T-cell (primary cell): ENCODE measurements at regions not wholly inside any gene's neighbourhood (a gene's known extent, or its start where the extent isn't known, plus 50 kb on each side); places are given as distances from the start of the nearest gene placed in this dataset.

Source experiments
- ATAC-seq, 4 experiments: fragments of 200-7000 bp in 3 of 4; fragments of 150-1000 bp in 1 of 4; cut with Tn5 transposase; replicated peaks in 1 of 4; 1 replicate in 3 of 4; 2 replicates in 1 of 4; pipeline ENCODE4 v1.10.0; 2021; ENCODE audit warnings: moderate library complexity in 3 of 4, mild to moderate bottlenecking in 2 of 4, moderate number of reproducible peaks in 1 of 4
- CTCF ChIA-PET, 2 donors: fragments of 300-600 bp; sonication (Branson Sonifier 250); formaldehyde crosslinking; loops; one replicate each; lab custom pipeline; 2022; ENCODE audit warnings: antibody characterized with exemption in 2 of 2; lab: Charles Lee
- POLR2A ChIA-PET, 2 donors: fragments of 300-600 bp; sonication (Branson Sonifier 250); formaldehyde crosslinking; loops; one replicate each; lab custom pipeline; 2022; ENCODE audit warnings: antibody characterized with exemption in 2 of 2; lab: Charles Lee
- DNase-seq, 35 experiments: peaks; one replicate each; pipeline versions ENCODE4 v3.0.0 to v3.0.0-alpha.2; 2013 to 2023
- H3K27ac ChIP-seq: one replicate; pipeline ENCODE4 v1.5.1; 2013; ENCODE audit warnings: low read length
- H3K27me3 ChIP-seq, 2 experiments: replicated peaks in 1 of 2; 1 replicate in 1 of 2; 2 replicates in 1 of 2; pipeline versions ENCODE4 v1.6.1 to v1.7.0; 2013; ENCODE audit warnings: low read length in 1 of 2, mixed read lengths in 1 of 2; ENCODE audit not compliant: control insufficient read depth in 2 of 2, insufficient read depth in 2 of 2; ENCODE audit errors: extremely low read depth in 1 of 2
- H3K36me3 ChIP-seq, 2 donors: 1 replicate in 1 of 2; 2 replicates in 1 of 2; pipeline versions ENCODE4 v1.6.1 to v1.7.0; 2013; ENCODE audit warnings: low read length in 1 of 2; ENCODE audit not compliant: control insufficient read depth in 2 of 2, insufficient read depth in 1 of 2; ENCODE audit errors: extremely low read depth in 1 of 2
- H3K4me1 ChIP-seq, 2 experiments: 1 replicate in 1 of 2; 2 replicates in 1 of 2; pipeline versions ENCODE4 v1.6.1 to v1.7.0; 2013; ENCODE audit warnings: low read length in 2 of 2, mixed read lengths in 1 of 2; ENCODE audit not compliant: insufficient read depth in 2 of 2, control insufficient read depth in 1 of 2; ENCODE audit errors: extremely low read depth in 1 of 2
- H3K4me3 ChIP-seq, 2 donors: 1 replicate in 1 of 2; 2 replicates in 1 of 2; pipeline versions ENCODE4 v1.5.1 to v1.7.0; 2013; ENCODE audit warnings: mild to moderate bottlenecking in 2 of 2, low read length in 1 of 2, moderate library complexity in 1 of 2; ENCODE audit not compliant: control insufficient read depth in 1 of 2; ENCODE audit errors: extremely low read depth in 1 of 2
- H3K9me3 ChIP-seq: 2 replicates; pipeline ENCODE4 v1.7.0; 2013
- H3K27ac Mint-ChIP-seq, 2 donors: one replicate each; pipeline ENCODE4 v1.8.0; 2020 to 2021; ENCODE audit warnings: mild to moderate bottlenecking in 2 of 2, mixed read lengths in 2 of 2
- H3K27me3 Mint-ChIP-seq, 2 donors: one replicate each; pipeline ENCODE4 v1.8.0; 2021 to 2022; ENCODE audit warnings: mixed read lengths in 2 of 2
- H3K36me3 Mint-ChIP-seq: one replicate; pipeline ENCODE4 v1.8.0; 2021; ENCODE audit warnings: mixed read lengths
- H3K4me1 Mint-ChIP-seq, 3 donors: one replicate each; pipeline ENCODE4 v1.8.0; 2020 to 2022; ENCODE audit warnings: mixed read lengths in 3 of 3, mild to moderate bottlenecking in 1 of 3
- H3K4me3 Mint-ChIP-seq, 3 donors: one replicate each; pipeline ENCODE4 v1.8.0; 2020 to 2022; ENCODE audit warnings: mild to moderate bottlenecking in 3 of 3, mixed read lengths in 3 of 3, moderate library complexity in 3 of 3
- H3K9me3 Mint-ChIP-seq, 3 donors: one replicate each; pipeline ENCODE4 v1.8.0; 2020 to 2022; ENCODE audit warnings: mixed read lengths in 3 of 3
- WGBS: methylation state at CpG from one replicate; pipeline ENCODE4 v1.1.5; 2013; ENCODE audit warnings: missing lambda C conversion rate; ENCODE audit not compliant: insufficient coverage; 5-methylcytosine and 5-hydroxymethylcytosine counted together

DNA sequence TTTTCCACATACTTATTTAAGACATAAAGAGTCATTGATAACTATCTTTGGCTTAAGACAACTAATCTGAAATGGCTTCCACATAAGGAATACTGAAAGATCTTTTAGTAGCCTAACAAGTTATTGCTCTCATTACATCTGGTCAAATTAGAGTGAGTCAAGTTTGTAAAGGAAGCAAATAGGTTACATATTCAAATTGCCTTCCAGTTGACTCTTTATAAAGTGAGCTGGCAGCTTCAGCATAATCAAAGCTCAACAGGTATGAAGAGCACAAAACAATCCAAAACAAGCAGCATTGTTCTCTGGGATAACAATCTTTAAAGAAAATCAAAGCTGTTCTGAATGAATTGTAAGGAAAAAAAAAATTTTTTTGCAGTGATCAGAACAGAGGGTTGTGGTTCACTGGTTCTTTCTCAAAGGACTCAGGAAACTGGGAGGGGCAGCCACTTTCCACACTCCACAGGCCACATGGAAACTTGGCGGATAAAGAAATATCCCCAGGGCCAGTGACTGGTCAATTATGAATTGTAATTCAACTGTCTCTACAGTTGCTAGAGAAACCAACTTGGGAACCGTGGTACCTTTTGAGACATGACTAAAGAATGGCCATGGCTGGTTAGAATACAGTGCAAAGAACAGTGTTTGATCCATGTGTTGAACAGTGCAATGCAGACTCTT lies 369.3 kb upstream of the KCNH7 start:
- Mint-ChIP-seq H3K9me3 (peaks cover 0 to 8% (median 6%) of the 10 kb centered on the region in 3 donors), H3K27ac (no peak overlapping the region), H3K4me3 (no peak overlapping the region), H3K27me3 (no peaks in the 10 kb centered on the region), H3K4me1 (no peaks in the 10 kb centered on the region), H3K36me3 (no peaks in the 10 kb centered on the region)
- POLR2A ChIA-PET: no interaction called here
- Histone ChIP-seq H3K4me1 (no peaks in the 10 kb centered on the region), H3K27ac (no peak overlapping the region), H3K27me3 (no peaks in the 10 kb centered on the region), H3K4me3 (no peak overlapping the region), H3K36me3 (no peaks in the 10 kb centered on the region), H3K9me3 (no peaks in the 10 kb centered on the region)
- ATAC-seq: no peak
- WGBS: no CpG with 5 or more reads among the region's 2 CpGs
- CTCF ChIA-PET: no interaction called here
- no peak for DNase-seq

DNA sequence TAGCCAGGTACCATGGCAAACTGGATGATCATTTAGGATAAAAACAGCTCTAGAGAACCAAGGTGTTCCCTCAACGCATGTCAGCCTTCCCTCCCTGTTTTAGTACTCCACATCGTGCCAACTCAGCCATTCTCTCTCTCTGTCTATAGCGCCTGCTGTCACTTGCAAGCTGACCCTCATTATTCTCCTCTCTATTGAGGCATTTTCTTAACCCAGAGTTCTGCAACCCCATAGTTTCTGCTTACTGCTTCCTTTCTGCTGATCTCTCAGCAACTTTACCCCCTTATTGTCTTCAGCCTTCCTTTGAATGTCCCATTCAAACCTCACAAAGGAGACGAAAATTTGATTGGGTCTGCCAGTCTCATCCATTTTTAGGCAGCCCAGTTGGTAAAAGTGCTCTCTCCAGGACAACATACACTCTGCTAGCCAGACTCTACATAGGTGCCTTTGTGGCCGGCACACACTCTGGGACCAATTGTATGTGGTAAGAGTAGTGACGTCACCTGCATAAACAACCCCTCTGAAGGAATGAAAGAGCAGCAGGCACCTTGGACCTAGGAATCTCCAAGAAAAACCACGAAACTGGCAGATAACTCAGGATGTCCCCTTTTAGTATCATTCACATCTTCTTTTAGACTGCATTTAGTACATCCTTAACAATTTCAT lies 367.2 kb upstream of the KCNH7 start:
- no peak overlapping the region for H3K27ac ChIP-seq
- H3K36me3 Mint-ChIP-seq: no peaks in the 10 kb centered on the region
- H3K4me3 Mint-ChIP-seq: no peak overlapping the region
- H3K9me3 ChIP-seq: no peaks in the 10 kb centered on the region
- ATAC-seq (no peak), DNase-seq (no peak)
- no peaks in the 10 kb centered on the region for H3K4me1 ChIP-seq
- peaks cover 0 to 5% (median 4%) of the 10 kb centered on the region in 3 donors for H3K9me3 Mint-ChIP-seq
- no peaks in the 10 kb centered on the region for H3K27me3 Mint-ChIP-seq
- no peak overlapping the region for H3K4me3 ChIP-seq
- ChIA-PET POLR2A (no interaction called here), CTCF (no interaction called here)
- H3K4me1 Mint-ChIP-seq: no peaks in the 10 kb centered on the region
- H3K27ac Mint-ChIP-seq: no peak overlapping the region
- no peaks in the 10 kb centered on the region for H3K36me3 ChIP-seq
- H3K27me3 ChIP-seq: no peaks in the 10 kb centered on the region
- 70% methylated on average over 4 of the region's 7 CpGs for WGBS

DNA sequence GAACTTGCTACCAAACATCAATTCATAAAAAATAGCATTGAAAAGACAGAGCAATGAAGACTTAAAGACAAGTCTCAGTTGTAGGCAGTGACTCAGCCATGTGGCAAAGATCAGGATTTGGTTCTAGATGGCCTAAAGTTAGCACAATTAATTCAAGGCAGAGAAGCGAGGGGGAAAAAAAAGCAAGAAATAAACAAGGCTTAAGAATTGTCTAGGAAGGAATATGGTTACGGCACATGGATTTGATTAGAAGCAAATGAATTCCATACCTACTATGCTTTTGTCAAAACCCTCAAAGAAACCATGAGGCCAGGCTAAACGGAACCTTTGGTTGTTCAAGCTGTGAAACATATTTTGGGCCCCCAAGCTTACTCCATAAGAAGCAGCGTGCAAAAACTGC lies 362.2 kb upstream of the KCNH7 start:
- ATAC-seq (no peak), DNase-seq (no peak)
- H3K4me1 Mint-ChIP-seq: no peaks in the 10 kb centered on the region
- H3K36me3 Mint-ChIP-seq: no peaks in the 10 kb centered on the region
- H3K27me3 Mint-ChIP-seq: no peaks in the 10 kb centered on the region
- no peak overlapping the region for H3K27ac Mint-ChIP-seq
- ChIA-PET POLR2A (no interaction called here), CTCF (no interaction called here)
- WGBS: 67% methylated on average over 1 of the region's 4 CpGs
- Histone ChIP-seq H3K36me3 (no peaks in the 10 kb centered on the region), H3K4me1 (no peaks in the 10 kb centered on the region), H3K27me3 (no peaks in the 10 kb centered on the region), H3K4me3 (no peak overlapping the region), H3K9me3 (no peaks in the 10 kb centered on the region), H3K27ac (no peak overlapping the region)
- H3K9me3 Mint-ChIP-seq: peaks cover 0 to 8% (median 4%) of the 10 kb centered on the region in 3 donors
- H3K4me3 Mint-ChIP-seq: no peak overlapping the region

DNA sequence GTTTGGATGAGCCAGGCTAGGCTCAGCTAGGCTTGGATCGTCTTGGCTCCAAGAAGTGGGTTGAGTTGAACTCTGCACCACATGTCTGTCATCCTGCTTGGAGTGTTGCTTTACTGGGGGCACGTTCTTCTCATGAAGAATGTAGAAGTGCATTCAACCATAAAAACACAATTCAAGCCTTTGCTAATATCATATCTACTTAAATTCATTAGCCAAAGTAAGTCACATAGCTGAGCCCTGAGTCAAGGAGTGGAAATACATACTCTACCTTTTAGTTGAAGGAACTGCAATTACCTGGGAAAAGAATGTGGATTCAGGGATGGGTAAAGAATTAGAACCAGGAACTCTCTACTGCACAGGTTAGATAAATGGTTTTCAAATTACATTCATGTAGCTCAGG lies 360.4 kb upstream of the KCNH7 start:
- Histone ChIP-seq H3K27me3 (no peaks in the 10 kb centered on the region), H3K27ac (no peak overlapping the region), H3K9me3 (no peaks in the 10 kb centered on the region), H3K36me3 (no peaks in the 10 kb centered on the region), H3K4me3 (no peak overlapping the region), H3K4me1 (no peaks in the 10 kb centered on the region)
- Mint-ChIP-seq H3K4me1 (no peaks in the 10 kb centered on the region), H3K36me3 (no peaks in the 10 kb centered on the region), H3K27me3 (no peaks in the 10 kb centered on the region), H3K4me3 (no peak overlapping the region), H3K9me3 (peaks cover 0 to 8% (median 7%) of the 10 kb centered on the region in 3 donors), H3K27ac (no peak overlapping the region)
- CTCF ChIA-PET: interaction anchor here in 1 of 2 donors (0.5 to 0.6 kb wide), 2 partner anchors 15 to 46 kb away, joined by 3 to 8 read pairs; no protein-coding TSS in a partner anchor
- POLR2A ChIA-PET: interaction anchor here (0.6 to 0.7 kb wide), 2 partner anchors 9 to 77 kb away, joined by 3 read pairs; no protein-coding TSS in a partner anchor
- WGBS: 100% methylated on average over 1 of the region's 2 CpGs
- no peak for DNase-seq
- ATAC-seq: no peak

DNA sequence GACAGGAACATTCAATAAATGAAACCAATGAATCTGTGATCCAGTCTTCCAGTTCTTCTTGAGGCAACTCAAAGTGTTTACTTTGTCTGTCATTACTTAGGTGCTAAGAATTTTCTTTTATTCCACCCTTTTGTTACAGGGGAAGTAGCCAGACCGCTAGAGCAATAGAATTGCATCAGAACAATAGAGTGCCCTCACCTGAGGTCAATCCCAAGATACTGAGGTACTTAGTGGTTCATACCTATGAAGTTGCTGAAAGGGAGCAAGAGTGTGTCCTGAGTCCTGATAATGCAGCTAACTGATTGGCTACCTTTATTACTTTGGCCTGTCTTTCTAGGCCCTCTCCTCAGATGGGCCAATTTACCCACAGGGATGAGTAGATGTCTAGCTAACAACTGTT lies 359.4 kb upstream of the KCNH7 start:
- no peaks in the 10 kb centered on the region for H3K27me3 Mint-ChIP-seq
- CTCF ChIA-PET: no interaction called here
- H3K4me1 Mint-ChIP-seq: no peaks in the 10 kb centered on the region
- H3K4me3 ChIP-seq: no peak overlapping the region
- H3K27ac Mint-ChIP-seq: no peak overlapping the region
- no peak overlapping the region for H3K4me3 Mint-ChIP-seq
- no peaks in the 10 kb centered on the region for H3K9me3 ChIP-seq
- H3K4me1 ChIP-seq: no peaks in the 10 kb centered on the region
- no CpG with 5 or more reads among the region's 1 CpG for WGBS
- DNase-seq: no peak
- H3K36me3 Mint-ChIP-seq: no peaks in the 10 kb centered on the region
- H3K36me3 ChIP-seq: no peaks in the 10 kb centered on the region
- no peaks in the 10 kb centered on the region for H3K27me3 ChIP-seq
- ATAC-seq: no peak
- POLR2A ChIA-PET: no interaction called here
- H3K9me3 Mint-ChIP-seq: peaks cover 0 to 8% (median 7%) of the 10 kb centered on the region in 3 donors
- no peak overlapping the region for H3K27ac ChIP-seq

DNA sequence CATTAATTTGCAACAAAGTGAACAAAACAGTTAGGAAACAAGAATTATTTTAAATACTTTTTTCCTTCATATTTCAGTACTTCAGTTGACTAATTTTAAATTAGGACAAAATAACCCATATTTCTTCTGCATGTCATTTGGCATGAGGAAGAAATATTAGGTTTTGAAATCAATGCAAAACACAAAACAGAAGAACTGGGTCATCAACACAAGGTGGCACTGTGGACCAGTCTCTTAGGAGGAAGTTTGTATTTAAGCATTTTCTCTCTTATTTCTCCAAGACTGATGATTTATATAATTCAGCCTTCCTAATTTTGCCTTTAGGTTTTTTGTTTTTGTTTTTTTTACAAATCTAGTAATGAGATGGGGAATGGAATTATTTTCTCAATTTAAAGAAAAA lies 352.8 kb upstream of the KCNH7 start:
- H3K36me3 Mint-ChIP-seq: no peaks in the 10 kb centered on the region
- no peaks in the 10 kb centered on the region for H3K27me3 Mint-ChIP-seq
- no peaks in the 10 kb centered on the region for H3K4me1 ChIP-seq
- CTCF ChIA-PET: no interaction called here
- DNase-seq: no peak
- H3K27ac ChIP-seq: no peak overlapping the region
- no peaks in the 10 kb centered on the region for H3K36me3 ChIP-seq
- peaks cover 2 to 5% (median 3%) of the 10 kb centered on the region in 3 donors for H3K9me3 Mint-ChIP-seq
- no peaks in the 10 kb centered on the region for H3K27me3 ChIP-seq
- no peaks in the 10 kb centered on the region for H3K9me3 ChIP-seq
- POLR2A ChIA-PET: no interaction called here
- H3K27ac Mint-ChIP-seq: no peak overlapping the region
- no peak overlapping the region for H3K4me3 ChIP-seq
- no peak overlapping the region for H3K4me3 Mint-ChIP-seq
- no peaks in the 10 kb centered on the region for H3K4me1 Mint-ChIP-seq
- no peak for ATAC-seq
